ENCODE measurements at regions not wholly inside any gene's neighbourhood (a gene's known extent, or its start where the extent isn't known, plus 50 kb on each side); places are given as distances from the start of the nearest gene placed in this dataset.

DNA sequence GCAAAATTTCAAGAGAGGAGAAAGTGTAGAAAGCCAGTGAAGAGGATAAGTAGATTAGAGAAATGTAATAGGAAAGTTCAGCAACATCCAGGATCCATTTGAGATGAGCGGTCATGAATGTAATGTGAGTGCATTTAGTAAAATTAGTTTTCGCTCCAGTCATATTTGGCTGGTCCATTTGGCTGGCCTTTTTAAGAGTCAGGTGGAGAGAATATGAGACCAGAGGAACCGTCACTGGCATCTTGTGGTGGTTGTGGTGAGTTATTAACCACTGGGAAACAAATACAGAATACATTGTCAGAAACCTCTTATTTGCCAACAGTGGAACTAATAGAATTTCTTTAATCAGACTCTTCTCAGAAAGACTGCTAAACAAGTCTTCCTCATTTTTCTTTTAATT is 1064.3 kb upstream of the CDH2 start:
- DNase-seq (ENCODE audit: low read depth in 1 of 2, low spot score in 1 of 2) = no peak
- no peaks in the 10 kb centered on the region for H3K27me3 ChIP-seq (ENCODE audit: insufficient read depth, poor library complexity, severe bottlenecking)
- H3K4me3 ChIP-seq (replicated peaks; ENCODE audit: insufficient read depth, low read length) = no peak overlapping the region
- no peak for TF ChIP-seq GABPA (IDR thresholded peaks at IDR 0.05; ENCODE audit: low read depth)
- TF ChIP-seq SPI1 (IDR thresholded peaks at IDR 0.05; ENCODE audit: borderline replicate concordance, low read depth) = no peak
- TF ChIP-seq REST (IDR thresholded peaks at IDR 0.05; ENCODE audit: insufficient replicate concordance, low read depth) = no peak
- TF ChIP-seq POLR2AphosphoS5 (IDR thresholded peaks at IDR 0.05; ENCODE audit: low read depth) = no peak
- TF ChIP-seq, protein P1, sequence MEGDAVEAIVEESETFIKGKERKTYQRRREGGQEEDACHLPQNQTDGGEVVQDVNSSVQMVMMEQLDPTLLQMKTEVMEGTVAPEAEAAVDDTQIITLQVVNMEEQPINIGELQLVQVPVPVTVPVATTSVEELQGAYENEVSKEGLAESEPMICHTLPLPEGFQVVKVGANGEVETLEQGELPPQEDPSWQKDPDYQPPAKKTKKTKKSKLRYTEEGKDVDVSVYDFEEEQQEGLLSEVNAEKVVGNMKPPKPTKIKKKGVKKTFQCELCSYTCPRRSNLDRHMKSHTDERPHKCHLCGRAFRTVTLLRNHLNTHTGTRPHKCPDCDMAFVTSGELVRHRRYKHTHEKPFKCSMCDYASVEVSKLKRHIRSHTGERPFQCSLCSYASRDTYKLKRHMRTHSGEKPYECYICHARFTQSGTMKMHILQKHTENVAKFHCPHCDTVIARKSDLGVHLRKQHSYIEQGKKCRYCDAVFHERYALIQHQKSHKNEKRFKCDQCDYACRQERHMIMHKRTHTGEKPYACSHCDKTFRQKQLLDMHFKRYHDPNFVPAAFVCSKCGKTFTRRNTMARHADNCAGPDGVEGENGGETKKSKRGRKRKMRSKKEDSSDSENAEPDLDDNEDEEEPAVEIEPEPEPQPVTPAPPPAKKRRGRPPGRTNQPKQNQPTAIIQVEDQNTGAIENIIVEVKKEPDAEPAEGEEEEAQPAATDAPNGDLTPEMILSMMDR (IDR thresholded peaks at IDR 0.05; ENCODE audit: insufficient read depth, low read length) = no peak
- H3K27ac ChIP-seq (replicated peaks) = no peak overlapping the region

GRCh38 chr18:29234751-29235150 is 1057.8 kb upstream of the CDH2 start:
- DNase-seq (ENCODE audit: low read depth in 1 of 2, low spot score in 1 of 2) = no peak
- Histone ChIP-seq H3K27ac (replicated peaks) (no peak overlapping the region), H3K4me3 (replicated peaks; ENCODE audit: insufficient read depth, low read length) (no peak overlapping the region), H3K27me3 (ENCODE audit: insufficient read depth, poor library complexity, severe bottlenecking) (no peaks in the 10 kb centered on the region)
- TF ChIP-seq, protein P1 (IDR thresholded peaks at IDR 0.05; ENCODE audit: insufficient read depth, low read length) = no peak
- TF ChIP-seq GABPA (IDR thresholded peaks at IDR 0.05; ENCODE audit: low read depth) = no peak
- no peak for TF ChIP-seq REST (IDR thresholded peaks at IDR 0.05; ENCODE audit: insufficient replicate concordance, low read depth)
- no peak for TF ChIP-seq SPI1 (IDR thresholded peaks at IDR 0.05; ENCODE audit: borderline replicate concordance, low read depth)
- no peak for TF ChIP-seq POLR2AphosphoS5 (IDR thresholded peaks at IDR 0.05; ENCODE audit: low read depth)

DNA sequence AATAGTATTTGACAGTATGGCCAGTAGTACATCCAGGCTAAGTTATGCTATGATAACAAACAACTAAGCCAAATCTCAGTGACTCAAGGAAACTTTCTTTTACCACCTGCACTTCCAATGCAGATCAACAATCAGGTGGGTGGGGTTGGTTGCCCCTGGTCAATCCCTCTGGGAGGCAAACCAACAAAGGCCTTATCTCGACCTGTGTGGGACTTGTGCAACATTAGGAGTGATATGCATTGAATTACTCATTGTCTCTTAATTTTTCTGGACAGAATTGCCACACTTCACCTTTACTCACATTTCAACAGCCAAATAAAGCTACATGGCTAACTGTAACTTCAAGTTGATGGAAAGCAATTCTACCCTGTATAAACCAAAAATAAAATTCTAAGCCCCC is 1049.3 kb upstream of the CDH2 start:
- Histone ChIP-seq H3K4me3 (replicated peaks; ENCODE audit: insufficient read depth, low read length) (no peak overlapping the region), H3K27ac (replicated peaks) (no peak overlapping the region), H3K27me3 (ENCODE audit: insufficient read depth, poor library complexity, severe bottlenecking) (no peaks in the 10 kb centered on the region)
- DNase-seq (ENCODE audit: low read depth in 1 of 2, low spot score in 1 of 2) = no peak
- TF ChIP-seq SPI1 (IDR thresholded peaks at IDR 0.05; ENCODE audit: borderline replicate concordance, low read depth) (no peak), REST (IDR thresholded peaks at IDR 0.05; ENCODE audit: insufficient replicate concordance, low read depth) (no peak), POLR2AphosphoS5 (IDR thresholded peaks at IDR 0.05; ENCODE audit: low read depth) (no peak), GABPA (IDR thresholded peaks at IDR 0.05; ENCODE audit: low read depth) (no peak)
- TF ChIP-seq, protein P1 (IDR thresholded peaks at IDR 0.05; ENCODE audit: insufficient read depth, low read length) = no peak
